ENCODE measurements at regions not wholly inside any gene's neighbourhood (a gene's known extent, or its start where the extent isn't known, plus 50 kb on each side); places are given as distances from the start of the nearest gene placed in this dataset.

GRCh38 chr2:239821694-239822075, 203.5 kb downstream of the NDUFA10 start:
- no peaks in the 10 kb centered on the region; the same call in 1 of the 2 replicates for H3K9me3 ChIP-seq
- TF ChIP-seq CTCF (IDR thresholded peaks at IDR 0.05; ENCODE audit: low read depth, low read length) = no peak
- peaks cover 20% of the 10 kb centered on the region for H3K27me3 ChIP-seq
- H3K4me3 ChIP-seq (ENCODE audit: low read depth, low read length) = no peak overlapping the region
- H3K4me1 ChIP-seq = no peaks in the 10 kb centered on the region
- H3K36me3 ChIP-seq = no peaks in the 10 kb centered on the region
- no peak for DNase-seq

GRCh38 chr2:239820836-239821693, 204.1 kb downstream of the NDUFA10 start:
- no peak for DNase-seq
- Histone ChIP-seq H3K36me3 (no peaks in the 10 kb centered on the region), H3K4me1 (no peaks in the 10 kb centered on the region), H3K4me3 (ENCODE audit: low read depth, low read length) (no peak overlapping the region), H3K9me3 (no peaks in the 10 kb centered on the region; the same call in 1 of the 2 replicates), H3K27me3 (peaks cover 20% of the 10 kb centered on the region)
- no peak for TF ChIP-seq CTCF (IDR thresholded peaks at IDR 0.05; ENCODE audit: low read depth, low read length)

- no peak overlapping the region for H3K4me3 ChIP-seq (ENCODE audit: low read depth, low read length)
- H3K4me1 ChIP-seq = no peaks in the 10 kb centered on the region
- DNase-seq = no peak
- TF ChIP-seq CTCF (IDR thresholded peaks at IDR 0.05; ENCODE audit: low read depth, low read length) = no peak
- H3K9me3 ChIP-seq = no peaks in the 10 kb centered on the region
- H3K27me3 ChIP-seq = peaks cover 20% of the 10 kb centered on the region
- no peaks in the 10 kb centered on the region for H3K36me3 ChIP-seq
Measured at GRCh38 chr2:239819974-239820555, 205.1 kb downstream of the NDUFA10 start.

- H3K4me3 ChIP-seq (ENCODE audit: low read depth, low read length) = no peak overlapping the region
- no peaks in the 10 kb centered on the region for H3K36me3 ChIP-seq
- no peak for DNase-seq
- H3K4me1 ChIP-seq = no peaks in the 10 kb centered on the region
- no peaks in the 10 kb centered on the region for H3K9me3 ChIP-seq
- no peak for TF ChIP-seq CTCF (IDR thresholded peaks at IDR 0.05; ENCODE audit: low read depth, low read length)
- peaks cover 18% of the 10 kb centered on the region for H3K27me3 ChIP-seq
Measured at GRCh38 chr2:239819091-239819973, 205.8 kb downstream of the NDUFA10 start.

- Histone ChIP-seq H3K36me3 (no peaks in the 10 kb centered on the region), H3K4me1 (no peaks in the 10 kb centered on the region), H3K27me3 (peaks cover 13% of the 10 kb centered on the region), H3K4me3 (ENCODE audit: low read depth, low read length) (no peak overlapping the region), H3K9me3 (no peaks in the 10 kb centered on the region)
- DNase-seq = no peak
- TF ChIP-seq CTCF (IDR thresholded peaks at IDR 0.05; ENCODE audit: low read depth, low read length) = no peak
Measured at GRCh38 chr2:239818531-239819011, 206.6 kb downstream of the NDUFA10 start.
